ENCODE measurements at regions not wholly inside any gene's neighbourhood (a gene's known extent, or its start where the extent isn't known, plus 50 kb on each side); places are given as distances from the start of the nearest gene placed in this dataset.

- Histone ChIP-seq H3K9me3 (no peaks in the 10 kb centered on the region), H3K36me3 (ENCODE audit: control insufficient read depth, insufficient read depth, low read length) (no peaks in the 10 kb centered on the region), H3K4me1 (no peaks in the 10 kb centered on the region; the same call in 1 of the 2 replicates), H3K27me3 (replicated peaks; ENCODE audit: control insufficient read depth, insufficient read depth, low read length) (no peaks in the 10 kb centered on the region), H3K4me3 (ENCODE audit: low read depth, low read length) (no peak overlapping the region)
- ChIA-PET POLR2A (no interaction called here), CTCF (no interaction called here)
- intact Hi-C loops (cut with micrococcal nuclease; ENCODE audit: unreplicated experiment) = no loop called here
- H3K36me3 Mint-ChIP-seq (ENCODE audit: insufficient read depth, unreplicated experiment) = no peaks in the 10 kb centered on the region
- H3K4me3 Mint-ChIP-seq (ENCODE audit: unreplicated experiment) = no peak overlapping the region
- H3K27ac Mint-ChIP-seq (ENCODE audit: unreplicated experiment) = no peak overlapping the region
- H3K4me1 Mint-ChIP-seq (ENCODE audit: low read depth, unreplicated experiment) = no peaks in the 10 kb centered on the region
- no peak for DNase-seq
- no peaks in the 10 kb centered on the region for H3K27me3 Mint-ChIP-seq (ENCODE audit: insufficient read depth, unreplicated experiment)
- BruUV-seq (replicated peaks) = no TSS peak
- TF ChIP-seq, protein P1, sequence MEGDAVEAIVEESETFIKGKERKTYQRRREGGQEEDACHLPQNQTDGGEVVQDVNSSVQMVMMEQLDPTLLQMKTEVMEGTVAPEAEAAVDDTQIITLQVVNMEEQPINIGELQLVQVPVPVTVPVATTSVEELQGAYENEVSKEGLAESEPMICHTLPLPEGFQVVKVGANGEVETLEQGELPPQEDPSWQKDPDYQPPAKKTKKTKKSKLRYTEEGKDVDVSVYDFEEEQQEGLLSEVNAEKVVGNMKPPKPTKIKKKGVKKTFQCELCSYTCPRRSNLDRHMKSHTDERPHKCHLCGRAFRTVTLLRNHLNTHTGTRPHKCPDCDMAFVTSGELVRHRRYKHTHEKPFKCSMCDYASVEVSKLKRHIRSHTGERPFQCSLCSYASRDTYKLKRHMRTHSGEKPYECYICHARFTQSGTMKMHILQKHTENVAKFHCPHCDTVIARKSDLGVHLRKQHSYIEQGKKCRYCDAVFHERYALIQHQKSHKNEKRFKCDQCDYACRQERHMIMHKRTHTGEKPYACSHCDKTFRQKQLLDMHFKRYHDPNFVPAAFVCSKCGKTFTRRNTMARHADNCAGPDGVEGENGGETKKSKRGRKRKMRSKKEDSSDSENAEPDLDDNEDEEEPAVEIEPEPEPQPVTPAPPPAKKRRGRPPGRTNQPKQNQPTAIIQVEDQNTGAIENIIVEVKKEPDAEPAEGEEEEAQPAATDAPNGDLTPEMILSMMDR (IDR thresholded peaks at IDR 0.05; ENCODE audit: insufficient read depth in 1 of 2, low read depth in 1 of 2, low read length in 1 of 2, severe bottlenecking in 1 of 2, unreplicated experiment in 1 of 2) = no peak
- H3K9me3 Mint-ChIP-seq (ENCODE audit: unreplicated experiment) = no peaks in the 10 kb centered on the region
Observed at GRCh38 chr3:73727117-73727821, 102.5 kb upstream of the PDZRN3 start.

GRCh38 chr3:73723596-73723995, 98.9 kb upstream of the PDZRN3 start:
- Mint-ChIP-seq H3K27ac (ENCODE audit: unreplicated experiment) (no peak overlapping the region), H3K4me1 (ENCODE audit: low read depth, unreplicated experiment) (no peaks in the 10 kb centered on the region), H3K27me3 (ENCODE audit: insufficient read depth, unreplicated experiment) (no peaks in the 10 kb centered on the region), H3K36me3 (ENCODE audit: insufficient read depth, unreplicated experiment) (no peaks in the 10 kb centered on the region), H3K9me3 (ENCODE audit: unreplicated experiment) (no peaks in the 10 kb centered on the region), H3K4me3 (ENCODE audit: unreplicated experiment) (no peak overlapping the region)
- no peak for DNase-seq
- CTCF ChIA-PET = no interaction called here
- intact Hi-C loops (cut with micrococcal nuclease; ENCODE audit: unreplicated experiment) = no loop called here
- H3K9me3 ChIP-seq = no peaks in the 10 kb centered on the region
- POLR2A ChIA-PET = no interaction called here
- no peaks in the 10 kb centered on the region for H3K27me3 ChIP-seq (replicated peaks; ENCODE audit: control insufficient read depth, insufficient read depth, low read length)
- H3K4me3 ChIP-seq (ENCODE audit: low read depth, low read length) = no peak overlapping the region
- BruUV-seq (replicated peaks) = no TSS peak
- H3K4me1 ChIP-seq = no peaks in the 10 kb centered on the region; the same call in 1 of the 2 replicates
- TF ChIP-seq, protein P1 (IDR thresholded peaks at IDR 0.05; ENCODE audit: insufficient read depth in 1 of 2, low read depth in 1 of 2, low read length in 1 of 2, severe bottlenecking in 1 of 2, unreplicated experiment in 1 of 2) = no peak
- H3K36me3 ChIP-seq (ENCODE audit: control insufficient read depth, insufficient read depth, low read length) = no peaks in the 10 kb centered on the region

DNA sequence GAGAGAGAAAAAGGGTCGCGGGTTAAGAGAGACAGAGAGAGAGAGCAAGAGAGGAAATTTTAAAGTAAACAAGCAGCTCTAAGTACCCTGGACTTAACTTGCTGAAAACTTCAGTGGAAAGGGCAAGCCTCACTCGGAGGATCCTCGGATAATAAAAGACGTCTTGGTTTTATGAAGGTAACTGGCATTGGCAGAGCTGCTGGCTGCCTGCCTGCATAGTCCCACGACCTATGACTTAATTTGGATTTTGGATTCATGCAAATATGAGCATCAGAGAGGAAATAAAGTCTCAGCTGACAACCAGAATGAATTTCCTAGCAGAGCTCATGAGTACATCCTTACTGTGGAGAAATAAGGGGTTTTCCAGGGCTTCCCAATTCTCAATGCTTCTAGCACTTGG, 95.1 kb upstream of the PDZRN3 start:
- Mint-ChIP-seq H3K36me3 (ENCODE audit: insufficient read depth, unreplicated experiment) (no peaks in the 10 kb centered on the region), H3K27me3 (ENCODE audit: insufficient read depth, unreplicated experiment) (no peaks in the 10 kb centered on the region), H3K27ac (ENCODE audit: unreplicated experiment) (no peak overlapping the region), H3K4me3 (ENCODE audit: unreplicated experiment) (no peak overlapping the region), H3K4me1 (ENCODE audit: low read depth, unreplicated experiment) (no peaks in the 10 kb centered on the region), H3K9me3 (ENCODE audit: unreplicated experiment) (no peaks in the 10 kb centered on the region)
- Histone ChIP-seq H3K9me3 (no peaks in the 10 kb centered on the region), H3K27me3 (replicated peaks; ENCODE audit: control insufficient read depth, insufficient read depth, low read length) (no peaks in the 10 kb centered on the region), H3K4me3 (ENCODE audit: low read depth, low read length) (no peak overlapping the region), H3K36me3 (ENCODE audit: control insufficient read depth, insufficient read depth, low read length) (no peaks in the 10 kb centered on the region), H3K4me1 (peaks cover 3% of the 10 kb centered on the region; the same call in 1 of the 2 replicates)
- BruUV-seq (replicated peaks) = no TSS peak
- TF ChIP-seq, protein P1 (IDR thresholded peaks at IDR 0.05; ENCODE audit: insufficient read depth in 1 of 2, low read depth in 1 of 2, low read length in 1 of 2, severe bottlenecking in 1 of 2, unreplicated experiment in 1 of 2) = no peak
- intact Hi-C loops (cut with micrococcal nuclease; ENCODE audit: unreplicated experiment) = loop anchor here (2.0 kb wide), 1 partner anchor 149 kb away; no protein-coding TSS in a partner anchor
- POLR2A ChIA-PET = no interaction called here
- CTCF ChIA-PET = no interaction called here
- no peak for DNase-seq

Measured in Caco-2 (cell line).